Stromal cell of bone marrow (primary cell): ENCODE measurements at regions not wholly inside any gene's neighbourhood (a gene's known extent, or its start where the extent isn't known, plus 50 kb on each side); places are given as distances from the start of the nearest gene placed in this dataset.
A peak's percentile ranks its signal among the peaks of the same experiment; 100 is the strongest.

Experiments used
- DNase-seq: peaks from one replicate; pipeline ENCODE4 v3.0.0-alpha.2; 2012; ENCODE audit warnings: low read depth

DNA sequence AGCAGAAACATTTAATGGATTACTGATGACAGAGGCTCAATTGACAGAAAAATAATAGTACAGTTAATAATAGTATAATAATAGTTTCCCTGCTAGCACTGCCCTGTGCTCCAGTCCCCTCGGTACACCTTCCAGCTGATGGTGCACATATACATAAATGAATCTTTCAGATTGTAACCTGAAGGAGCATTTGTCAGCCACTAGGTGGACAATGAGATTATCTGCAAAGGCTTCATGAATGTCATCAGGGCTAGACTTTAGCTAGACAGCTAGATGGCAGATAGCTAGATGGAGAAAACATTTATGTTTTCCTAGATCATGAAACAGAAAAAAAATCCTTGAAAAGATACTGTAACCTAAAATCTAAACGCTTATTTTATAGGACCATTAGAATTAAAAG lies 304.4 kb upstream of the SMC2 start:
- no peak for DNase-seq

DNA sequence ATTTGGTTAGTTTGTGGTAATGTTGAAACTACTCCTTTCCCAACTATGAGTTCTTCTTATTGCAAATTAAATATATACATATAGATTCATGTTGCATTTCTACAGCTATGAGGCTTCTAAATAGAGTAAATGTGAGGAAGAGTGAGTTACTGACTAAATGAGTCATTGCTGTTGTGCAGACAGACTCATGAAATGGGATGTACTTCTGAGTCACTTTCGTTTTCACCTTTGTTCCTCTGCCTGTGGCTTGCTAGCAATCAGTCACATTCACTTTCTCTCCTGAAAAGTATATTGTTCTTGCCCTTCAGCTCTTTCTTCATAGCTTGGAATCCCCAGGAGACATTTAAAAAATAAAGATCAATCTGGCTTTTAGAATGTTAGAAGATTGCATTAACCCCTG lies 295.5 kb upstream of the SMC2 start:
- peak; percentile 21 for DNase-seq

DNA sequence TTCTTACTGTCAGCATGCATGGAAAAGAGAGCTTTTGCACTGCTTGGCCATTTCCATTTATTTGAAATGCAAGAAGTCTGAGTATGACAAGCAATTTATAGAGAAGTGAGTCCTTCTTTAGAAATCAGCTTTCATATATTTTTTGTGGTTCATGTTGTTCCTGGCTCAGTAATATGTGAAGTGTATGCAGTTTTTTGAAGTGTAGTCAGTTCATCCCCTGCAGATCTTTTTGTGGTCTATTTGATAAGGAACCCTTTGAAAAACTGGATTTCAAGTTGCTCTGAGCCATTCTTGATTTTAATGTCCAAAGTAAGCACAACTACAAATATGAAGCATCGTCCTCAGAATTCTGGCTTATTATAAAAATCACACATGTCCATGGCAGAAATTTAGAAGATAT lies 294.1 kb upstream of the SMC2 start:
- no peak for DNase-seq

DNA sequence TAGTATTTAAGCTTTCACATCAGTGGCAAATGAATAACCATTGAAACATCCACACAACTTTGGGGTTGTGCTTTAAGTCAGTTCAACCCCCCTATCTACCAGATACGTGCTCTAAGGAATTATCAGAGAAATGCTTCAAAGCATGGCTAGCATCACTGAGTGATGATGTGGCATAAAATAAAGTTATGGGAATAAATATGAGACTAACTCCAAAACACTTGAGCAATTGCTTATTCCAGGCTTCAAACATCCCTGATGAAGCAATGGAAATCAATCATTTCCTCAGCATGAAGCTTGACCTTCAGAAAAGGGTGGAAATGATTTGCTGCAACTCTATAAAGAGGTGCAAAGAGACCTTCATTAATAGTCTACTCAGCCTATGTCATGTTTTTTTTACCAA lies 292.0 kb upstream of the SMC2 start:
- DNase-seq, result no peak

DNA sequence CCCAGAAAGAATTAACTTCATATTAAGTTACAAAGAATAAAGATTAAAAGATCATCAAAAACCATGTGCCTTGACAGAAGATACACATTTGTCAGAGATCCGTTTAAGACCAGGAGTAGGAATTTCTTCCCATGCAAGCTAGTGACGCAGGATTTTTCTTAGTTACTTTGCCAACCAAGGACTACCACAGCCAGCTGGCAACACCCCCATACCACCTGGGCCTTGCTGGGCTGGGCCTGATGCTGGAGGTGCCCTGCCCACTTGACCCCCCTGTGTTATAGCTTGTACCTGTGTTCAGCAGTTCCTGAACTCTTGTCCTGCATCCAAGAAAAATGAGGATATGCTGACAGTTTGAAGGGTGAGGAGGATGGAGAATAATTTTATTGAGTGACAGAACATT lies 290.9 kb upstream of the SMC2 start:
- no peak for DNase-seq

DNA sequence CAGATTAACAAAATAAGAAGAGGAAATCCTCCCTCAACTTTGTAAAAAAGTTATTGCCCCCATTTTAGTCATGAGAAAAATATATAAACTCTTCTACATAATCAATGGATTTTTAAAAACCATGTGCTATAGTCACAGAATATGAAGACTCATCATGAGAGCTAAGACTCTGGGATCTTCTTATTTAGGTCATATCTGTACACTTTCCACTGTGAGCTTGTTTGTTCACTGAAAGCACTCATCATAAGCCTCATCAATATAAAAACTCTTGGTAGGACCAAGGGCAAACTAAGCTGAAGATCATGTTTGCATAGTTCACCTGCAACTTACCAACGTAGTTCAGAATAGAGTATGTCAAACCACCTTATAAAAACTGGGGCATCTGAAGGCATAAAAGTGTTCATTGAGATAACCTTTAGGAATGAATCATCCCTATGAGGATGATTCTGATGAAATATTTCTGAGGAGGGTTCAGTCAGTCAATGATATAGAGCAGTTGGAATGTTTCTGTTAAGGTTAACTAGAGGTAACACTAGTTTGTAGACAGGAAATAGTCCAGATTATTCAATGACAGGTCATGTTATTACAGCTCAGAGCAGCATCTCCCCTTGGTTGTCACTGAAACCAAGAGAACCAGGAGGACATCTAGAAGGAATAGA lies 289.9 kb upstream of the SMC2 start:
- no peak for DNase-seq

DNA sequence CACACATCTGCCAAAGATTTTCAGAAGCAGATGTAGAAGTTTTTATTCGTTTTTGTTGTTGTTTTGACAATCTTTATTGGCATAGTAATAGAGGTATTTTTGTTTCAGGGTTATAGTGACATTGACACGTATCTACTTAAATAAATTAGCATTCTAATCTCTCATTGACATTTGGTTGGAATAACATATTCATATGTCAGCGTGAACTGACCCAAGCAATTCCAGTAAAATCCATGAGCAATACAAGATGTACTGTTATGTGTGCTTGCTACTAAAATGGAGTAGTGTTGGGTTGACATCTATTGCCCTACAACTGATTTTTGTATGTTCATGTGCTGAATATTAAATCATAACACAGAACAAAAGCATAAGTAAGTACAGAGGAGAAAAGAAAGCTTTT lies 284.4 kb upstream of the SMC2 start:
- DNase-seq, result no peak

DNA sequence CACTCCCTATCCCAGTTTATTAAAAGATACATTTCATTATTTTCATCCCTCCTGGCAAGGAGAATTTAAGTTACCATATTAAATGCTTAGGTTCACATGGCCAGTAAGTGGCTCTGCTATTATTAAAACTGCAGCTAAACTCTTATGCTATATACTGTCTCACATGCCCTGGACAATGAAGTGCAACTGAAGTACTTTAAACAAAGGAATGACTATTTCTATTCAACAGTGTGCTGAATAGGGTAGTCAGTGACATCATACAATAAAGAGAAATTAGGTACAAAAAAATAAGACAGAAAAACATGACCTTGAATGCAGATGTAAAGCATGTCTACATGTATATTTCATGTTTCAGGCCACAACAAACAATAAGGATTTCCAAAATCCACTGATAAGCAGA lies 282.6 kb upstream of the SMC2 start:
- DNase-seq, result no peak

DNA sequence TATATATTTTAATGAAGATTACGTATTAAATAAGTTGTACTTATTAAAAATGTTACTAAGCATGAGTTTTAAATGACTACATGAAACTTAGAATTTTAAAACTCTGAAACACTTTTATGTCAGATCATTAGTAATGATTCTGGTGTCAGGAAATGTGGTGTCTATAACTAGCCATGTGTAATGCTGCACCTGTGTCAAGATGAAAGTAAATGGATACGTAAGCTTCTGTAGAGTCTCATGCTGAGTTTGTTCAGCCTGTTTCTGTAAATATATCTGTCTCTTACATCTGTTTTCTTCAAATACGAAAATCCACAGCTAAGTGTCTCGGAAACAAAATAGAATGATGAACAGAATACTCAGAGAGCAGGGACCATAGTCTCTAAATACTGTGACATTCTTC lies 278.0 kb upstream of the SMC2 start:
- no peak for DNase-seq

DNA sequence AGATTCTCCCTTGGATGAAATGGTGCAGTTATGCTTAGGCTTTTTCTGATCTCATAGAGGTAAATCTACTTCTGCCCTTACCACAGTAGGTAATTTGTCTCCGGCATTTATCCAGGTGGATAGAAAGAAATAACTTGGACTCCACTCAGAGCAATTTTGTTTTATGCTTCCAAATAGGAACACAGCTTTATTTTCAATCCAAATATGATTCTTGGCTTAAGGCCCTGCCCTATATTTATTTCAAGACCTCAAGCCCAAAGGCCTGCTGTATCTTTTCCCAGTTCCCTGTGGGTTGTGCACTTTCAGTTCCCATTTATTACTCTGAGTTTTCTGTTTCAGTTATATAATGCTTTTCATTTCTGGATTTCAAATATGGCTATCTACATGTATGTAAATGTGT lies 274.2 kb upstream of the SMC2 start:
- DNase-seq, result no peak

DNA sequence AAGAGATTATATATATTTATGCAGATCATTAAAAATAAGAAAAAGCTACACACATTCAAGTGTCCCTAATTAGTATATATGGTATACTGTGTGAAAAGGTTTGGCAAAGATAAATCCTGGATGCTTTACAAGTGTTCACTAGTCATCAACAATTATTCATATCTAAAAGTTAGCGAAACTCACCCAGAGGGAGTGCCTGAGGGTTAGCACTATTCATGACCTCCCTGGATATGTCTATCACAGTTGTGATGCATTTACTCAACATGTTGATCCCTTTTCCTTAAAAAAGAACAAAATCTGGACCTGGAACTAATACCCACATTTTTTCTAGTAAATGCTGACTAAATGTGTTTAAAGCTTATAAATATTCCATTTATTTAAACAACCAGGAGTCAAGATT lies 273.0 kb upstream of the SMC2 start:
- no peak for DNase-seq

DNA sequence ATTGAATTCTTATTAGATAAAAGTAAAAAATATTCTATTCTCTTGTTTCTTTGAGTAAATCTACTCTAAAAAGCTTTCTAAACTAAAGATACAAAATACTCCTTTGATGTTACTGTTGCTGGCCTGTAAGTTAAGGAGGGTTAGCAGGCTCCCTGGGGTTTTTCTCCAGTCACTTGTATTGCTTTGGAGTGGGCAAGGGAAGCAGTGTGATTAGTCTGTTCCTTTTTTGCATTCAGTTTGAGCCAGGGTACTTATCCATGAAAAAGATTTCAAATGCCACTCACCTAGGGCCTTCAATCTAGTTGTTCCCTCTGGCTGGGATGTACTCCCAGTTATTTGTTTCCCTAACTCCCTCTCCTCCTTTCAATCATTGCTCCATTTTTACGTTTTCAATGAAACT lies 256.2 kb upstream of the SMC2 start:
- DNase-seq, result no peak

DNA sequence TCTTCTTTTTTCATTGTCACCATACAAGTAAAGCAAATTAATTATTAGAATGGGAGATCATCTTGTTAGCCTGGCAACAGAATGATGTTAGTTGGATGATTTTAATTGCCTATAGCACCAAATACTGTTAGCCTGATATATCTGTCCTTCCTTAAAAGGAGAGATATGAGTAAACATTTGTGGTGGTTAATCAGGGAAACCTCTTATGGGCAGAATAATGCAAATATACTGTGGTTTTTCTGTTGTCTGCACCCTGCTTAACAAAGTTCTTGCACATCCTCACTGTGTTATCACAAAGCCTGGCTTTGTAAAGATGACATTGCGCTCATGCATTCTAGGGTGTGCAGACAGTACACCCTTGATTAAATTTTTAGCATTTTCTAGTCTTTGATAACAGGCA lies 254.9 kb upstream of the SMC2 start:
- no peak for DNase-seq

DNA sequence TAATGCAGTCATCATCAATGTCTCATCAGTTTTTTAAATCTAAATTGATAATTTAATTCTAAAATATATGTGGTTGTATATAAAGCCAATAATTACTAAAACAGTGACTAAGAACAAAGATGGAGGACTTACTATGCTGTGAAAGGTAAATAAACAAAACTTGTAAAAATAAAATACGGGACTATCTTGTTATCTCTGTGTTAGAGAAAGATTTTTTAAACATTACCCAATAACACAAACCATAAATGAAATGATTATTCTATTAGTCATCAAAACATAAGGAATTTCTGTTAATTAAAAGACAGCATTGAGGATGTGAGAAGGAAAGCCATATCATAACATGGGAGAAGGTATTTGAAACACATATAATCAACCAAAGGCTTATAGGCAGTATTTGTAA lies 226.2 kb upstream of the SMC2 start:
- DNase-seq, result no peak

DNA sequence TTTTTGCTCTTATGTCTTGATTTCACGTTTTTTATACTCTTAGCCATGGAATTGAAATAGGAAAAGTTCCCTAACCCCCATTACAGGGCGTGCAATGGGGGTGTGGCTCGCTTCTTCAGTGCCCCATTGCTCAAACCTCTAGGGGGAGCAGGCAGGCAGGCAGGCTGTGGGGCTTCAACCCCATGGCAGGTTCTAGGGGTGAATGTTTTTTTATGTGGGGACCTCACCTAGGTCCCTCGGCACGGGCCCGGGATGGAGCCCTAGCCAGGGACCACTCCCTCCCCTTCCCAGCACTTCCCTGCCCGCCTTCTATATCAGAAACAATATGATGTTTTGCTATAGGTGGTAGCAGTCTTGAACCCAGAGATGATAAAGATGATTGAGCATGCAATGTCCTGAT lies 221.3 kb upstream of the SMC2 start:
- DNase-seq, result no peak

DNA sequence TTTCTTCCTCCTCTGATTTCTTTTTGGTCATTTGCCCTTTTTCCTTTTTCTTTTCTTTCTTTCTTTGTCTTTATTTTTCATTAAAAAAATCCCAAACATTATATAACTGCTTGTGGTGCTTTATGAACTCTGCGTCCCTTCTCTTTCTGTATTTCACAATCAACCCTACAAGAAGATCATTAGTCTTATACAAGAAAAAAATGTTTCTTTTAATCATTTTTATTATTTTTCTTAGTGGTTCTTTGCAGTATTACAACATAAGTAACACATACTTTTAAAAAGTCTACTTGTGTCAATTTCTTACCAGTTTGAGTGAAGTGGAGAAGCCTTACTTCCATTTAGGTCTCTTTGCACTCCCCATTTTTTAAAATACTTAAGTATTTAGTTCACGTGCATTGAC lies 212.7 kb upstream of the SMC2 start:
- DNase-seq, result no peak

DNA sequence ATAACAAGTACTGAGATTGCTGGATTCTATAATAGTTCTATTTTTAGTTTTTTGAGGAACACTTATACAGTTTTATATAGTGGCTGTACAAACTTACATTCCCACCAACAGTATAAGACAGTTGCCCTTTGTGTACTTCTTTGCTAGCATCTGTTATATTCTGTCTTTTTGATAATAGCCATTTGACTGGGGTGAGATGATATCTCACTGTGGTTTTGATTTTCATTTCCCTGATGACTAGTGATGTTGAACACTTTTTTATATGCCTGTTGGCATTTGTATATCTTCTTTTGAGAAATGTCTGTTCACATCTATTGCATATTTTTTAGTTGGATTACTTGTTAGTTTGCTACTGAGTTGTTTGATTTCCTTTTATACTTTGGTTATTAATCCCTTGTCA lies 204.1 kb upstream of the SMC2 start:
- DNase-seq, result no peak

DNA sequence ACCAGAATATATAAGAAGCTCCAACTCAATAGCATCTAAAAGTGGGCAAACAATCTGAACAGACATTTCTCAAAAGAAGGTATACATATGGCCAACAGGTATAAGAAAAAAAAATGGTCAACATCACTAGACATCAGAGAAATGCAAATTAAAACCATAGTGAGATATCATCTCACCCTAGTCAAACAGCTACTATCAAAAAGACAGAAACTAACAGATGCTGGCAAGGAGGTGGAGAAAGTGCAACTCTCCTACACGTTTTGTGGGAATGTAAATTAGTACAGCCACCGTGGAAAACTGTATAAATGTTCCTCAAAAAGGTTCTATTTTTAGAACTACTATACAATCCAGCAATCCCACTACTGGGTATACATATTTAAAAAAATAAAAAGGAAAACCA lies 199.9 kb upstream of the SMC2 start:
- no peak for DNase-seq

DNA sequence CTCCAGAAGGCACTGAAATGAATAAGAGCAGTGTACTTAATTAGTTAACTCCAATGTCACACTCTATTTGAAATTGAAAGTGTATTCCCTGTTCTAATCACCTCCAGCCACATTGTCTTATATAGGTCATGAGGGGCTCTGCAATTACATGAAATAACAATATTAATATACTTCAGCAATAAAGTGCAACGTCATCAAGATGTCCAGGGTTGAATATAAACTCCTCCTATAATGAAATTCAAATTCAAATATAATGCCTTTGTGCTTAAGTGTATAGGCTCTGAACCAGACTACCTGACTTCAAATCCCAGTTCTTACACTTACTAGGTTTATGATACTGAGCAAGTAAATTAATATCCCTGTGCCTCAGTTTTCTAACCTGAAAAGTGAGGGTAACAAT lies 195.6 kb upstream of the SMC2 start:
- no peak for DNase-seq

DNA sequence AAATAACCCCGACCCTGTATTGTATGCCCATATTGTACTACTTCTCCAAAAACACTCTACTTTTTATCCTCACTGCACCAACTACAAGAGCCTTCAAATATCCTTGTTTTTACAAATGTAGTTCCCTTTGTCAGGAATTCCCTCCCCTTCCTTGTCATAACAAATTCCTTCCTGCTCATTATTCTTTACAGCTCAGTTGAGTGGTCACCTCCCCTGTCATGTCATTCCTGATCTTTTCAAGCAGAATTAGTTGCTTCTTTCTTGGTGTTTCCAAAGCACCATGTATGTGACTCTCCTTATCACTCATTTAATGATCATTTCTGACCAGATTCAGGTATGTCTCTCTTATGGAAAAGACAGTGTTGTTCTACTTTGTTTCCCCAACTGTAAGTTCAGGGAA lies 194.2 kb upstream of the SMC2 start:
- DNase-seq, result no peak

DNA sequence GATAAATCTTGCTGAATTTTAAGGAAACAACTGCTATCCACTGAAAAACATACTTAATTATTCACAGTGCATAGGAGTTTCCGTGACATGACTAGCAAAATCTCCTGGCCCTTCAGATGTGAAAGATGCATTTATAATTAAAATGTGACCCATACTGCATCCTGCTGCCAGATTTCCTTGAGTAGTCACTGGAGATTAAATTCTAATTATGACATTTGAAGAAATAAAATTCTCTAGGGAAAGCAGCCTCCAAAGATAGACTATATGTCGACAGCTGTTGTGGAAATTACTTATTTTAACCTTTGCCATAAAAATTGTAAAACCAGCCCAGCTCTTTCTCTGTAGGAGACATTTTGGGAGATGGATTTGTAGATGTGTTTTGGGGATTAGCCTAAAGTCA lies 193.6 kb upstream of the SMC2 start:
- no peak for DNase-seq

DNA sequence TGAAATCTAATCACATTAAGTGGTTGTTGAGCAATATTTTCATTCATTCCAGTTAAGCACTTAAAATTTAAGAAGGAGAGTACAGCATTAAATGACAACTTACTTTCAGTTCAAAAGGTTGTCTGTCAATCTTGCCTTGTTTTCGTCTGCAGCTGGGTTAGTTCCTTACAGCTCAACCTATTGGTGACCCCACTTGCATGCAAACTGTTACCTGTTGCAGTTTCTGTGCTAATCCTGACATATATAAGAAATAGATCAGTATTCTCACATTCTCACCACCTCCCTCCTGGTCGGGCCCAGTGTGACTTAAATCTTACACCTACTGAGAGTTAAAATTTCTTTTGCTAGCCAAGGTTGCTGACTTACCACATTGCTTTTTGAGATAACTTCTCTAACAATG lies 191.8 kb upstream of the SMC2 start:
- no peak for DNase-seq

DNA sequence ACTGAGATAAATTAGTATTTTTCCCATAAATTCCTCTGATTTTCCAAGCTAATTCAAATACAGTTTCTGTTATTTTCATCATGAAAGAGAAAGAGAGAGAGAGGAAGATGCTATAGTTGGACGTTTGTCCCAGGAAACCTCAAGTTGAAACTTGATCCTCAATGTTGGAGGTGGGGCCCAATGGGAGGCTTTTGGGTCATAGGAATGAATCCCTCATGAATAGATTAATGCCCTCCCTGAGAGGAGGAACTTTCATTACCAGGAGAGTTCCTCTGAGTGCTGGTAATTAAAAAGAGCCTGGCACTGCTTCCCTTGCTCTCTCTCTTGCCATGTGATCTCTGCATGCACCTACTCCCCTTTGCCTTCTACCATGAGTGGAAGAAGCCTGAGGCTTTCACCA lies 189.9 kb upstream of the SMC2 start:
- DNase-seq, result no peak

DNA sequence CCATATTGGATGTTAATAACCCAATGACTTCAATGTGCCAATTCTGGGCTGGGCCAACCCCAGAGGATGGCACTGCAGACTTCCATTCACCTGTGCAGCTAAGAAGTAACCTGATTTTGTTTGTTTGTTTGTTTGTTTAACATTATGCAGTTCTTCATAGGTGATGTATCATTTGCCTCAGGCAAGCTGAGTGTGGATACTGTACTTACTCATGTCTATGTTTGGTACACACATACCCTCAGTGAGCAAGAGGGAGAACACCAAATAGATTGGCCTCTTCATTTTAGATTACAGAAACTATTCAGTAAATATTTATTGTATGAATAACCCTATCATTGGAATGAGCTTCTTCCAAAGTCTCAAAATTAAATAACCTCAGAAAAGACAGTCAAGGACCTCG lies 180.2 kb upstream of the SMC2 start:
- no peak for DNase-seq

DNA sequence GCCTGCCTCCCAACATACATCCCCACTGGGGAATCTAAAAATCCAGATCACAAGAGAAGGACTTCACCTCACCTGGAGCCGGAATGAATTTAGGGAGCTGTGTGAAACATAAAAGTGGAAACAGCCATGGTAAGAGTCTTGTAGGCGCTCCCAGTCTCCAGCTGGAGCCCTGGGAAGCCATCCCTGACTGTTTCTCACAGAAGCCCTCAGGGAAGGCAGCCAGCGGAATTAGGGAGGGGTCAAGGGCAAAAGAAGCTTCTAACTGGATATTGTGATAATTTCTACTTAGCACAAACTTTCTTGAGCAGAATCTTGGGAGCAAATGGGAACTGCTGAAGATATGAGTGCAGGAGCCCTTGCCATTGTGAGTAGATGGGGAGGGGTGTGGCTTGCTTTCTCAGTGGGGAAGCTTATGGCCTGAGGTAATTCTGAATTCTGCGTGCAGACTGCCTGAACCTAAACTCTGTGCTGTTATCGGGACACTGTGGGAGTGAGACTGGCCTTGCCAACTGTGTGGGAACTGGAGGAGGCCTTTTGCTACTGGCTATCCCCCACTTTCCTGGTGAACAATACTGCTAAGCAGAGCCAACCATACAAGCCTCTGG lies 174.4 kb upstream of the SMC2 start:
- no peak for DNase-seq
